Gastrocnemius medialis (tissue), 4 donors: ENCODE measurements at regions not wholly inside any gene's neighbourhood (a gene's known extent, or its start where the extent isn't known, plus 50 kb on each side); places are given as distances from the start of the nearest gene placed in this dataset.

Experiments
- CTCF ChIP-seq, 5 experiments: fragments of 450-650 bp in 3 of 5; fragments of 200-600 bp in 2 of 5; sonication (generic) in 2 of 5; IDR thresholded peaks in 4 of 5; conservative IDR thresholded peaks in 1 of 5; 1 replicate in 4 of 5; 2 replicates in 1 of 5; pipeline ENCODE4 v1.5.1; 2016 to 2019; ENCODE audit warnings: antibody characterized with exemption in 5 of 5, mild to moderate bottlenecking in 3 of 5, moderate library complexity in 3 of 5
- POLR2A ChIP-seq, 2 donors: fragments of 450-650 bp; IDR thresholded peaks; one replicate each; pipeline ENCODE4 v1.6.1; 2017; ENCODE audit warnings: antibody characterized with exemption in 2 of 2, mild to moderate bottlenecking in 2 of 2, moderate library complexity in 2 of 2

- no peak for TF ChIP-seq POLR2A (IDR thresholded peaks at IDR 0.05)
- TF ChIP-seq CTCF (IDR thresholded peaks at IDR 0.05 in 4 of 5, conservative IDR thresholded peaks at IDR 0.05 in 1 of 5) = no peak
Observed at GRCh38 chr4:38266616-38267015, 306.4 kb downstream of the PTTG2 start.
